H9 (cell line): ENCODE measurements at regions not wholly inside any gene's neighbourhood (a gene's known extent, or its start where the extent isn't known, plus 50 kb on each side); places are given as distances from the start of the nearest gene placed in this dataset.

Experiments
- DNase-seq: peaks from one replicate; pipeline ENCODE4 v3.0.0-alpha.2; 2017
- H2AFZ ChIP-seq: one replicate; pipeline ENCODE4 v1.6.1; 2013; ENCODE audit warnings: mild to moderate bottlenecking, low read length, control low read depth, moderate library complexity
- H2AK5ac ChIP-seq: 2 replicates; pipeline ENCODE4 v1.6.1; 2013; ENCODE audit warnings: low read length, control low read depth, mixed read lengths; ENCODE audit not compliant: insufficient read length
- H2BK120ac ChIP-seq: one replicate; pipeline ENCODE4 v1.6.1; 2013; ENCODE audit warnings: low read depth, mild to moderate bottlenecking, low read length, control low read depth, inconsistent platforms; ENCODE audit not compliant: poor library complexity, severe bottlenecking
- H2BK12ac ChIP-seq: 2 replicates; pipeline ENCODE4 v1.6.1; 2013; ENCODE audit warnings: low read length, control low read depth, mixed read lengths, low read depth; ENCODE audit not compliant: insufficient read length
- H2BK15ac ChIP-seq: 2 replicates; pipeline ENCODE4 v1.6.1; 2013; ENCODE audit warnings: low read depth, low read length, control low read depth
- H2BK20ac ChIP-seq: one replicate; pipeline ENCODE4 v1.6.1; 2013; ENCODE audit warnings: low read depth, mild to moderate bottlenecking, low read length, control low read depth, inconsistent platforms; ENCODE audit not compliant: poor library complexity, severe bottlenecking
- H2BK5ac ChIP-seq: 2 replicates; pipeline ENCODE4 v1.6.1; 2013; ENCODE audit warnings: low read length, control low read depth, mixed read lengths; ENCODE audit not compliant: insufficient read length
- H3K14ac ChIP-seq: 2 replicates; pipeline ENCODE4 v1.6.1; 2013; ENCODE audit warnings: low read length, control low read depth; ENCODE audit not compliant: insufficient read depth
- H3K18ac ChIP-seq: 2 replicates; pipeline ENCODE4 v1.6.1; 2013; ENCODE audit warnings: low read depth, mild to moderate bottlenecking, mixed read lengths, low read length, control low read depth; ENCODE audit not compliant: insufficient read length
- H3K23ac ChIP-seq: 2 replicates; pipeline ENCODE4 v1.6.1; 2013; ENCODE audit warnings: low read length, control low read depth, mixed read lengths, low read depth; ENCODE audit not compliant: insufficient read length
- H3K23me2 ChIP-seq: 2 replicates; pipeline ENCODE4 v1.6.1; 2013; ENCODE audit warnings: low read depth, mild to moderate bottlenecking, mixed read lengths, low read length, control low read depth; ENCODE audit not compliant: insufficient read length, poor library complexity, severe bottlenecking
- H3K27ac ChIP-seq: 2 replicates; pipeline ENCODE4 v1.5.1; 2013; ENCODE audit warnings: low read length, control low read depth, mixed read lengths, low read depth; ENCODE audit not compliant: insufficient read length
- H3K27me3 ChIP-seq: 2 replicates; pipeline ENCODE4 v1.6.1; 2013; ENCODE audit warnings: low read length, control low read depth, inconsistent platforms; ENCODE audit not compliant: insufficient read depth
- H3K4ac ChIP-seq: 2 replicates; pipeline ENCODE4 v1.6.1; 2013; ENCODE audit warnings: low read depth, mild to moderate bottlenecking, control low read depth, inconsistent platforms, low read length, moderate library complexity
- H3K4me1 ChIP-seq: 2 replicates; pipeline ENCODE4 v1.6.1; 2013; ENCODE audit warnings: low read length, control low read depth, inconsistent platforms; ENCODE audit not compliant: insufficient read depth
- H3K4me2 ChIP-seq: 2 replicates; pipeline ENCODE4 v1.6.1; 2013; ENCODE audit warnings: low read length, control low read depth, mixed read lengths; ENCODE audit not compliant: insufficient read length, insufficient read depth
- H3K56ac ChIP-seq: 2 replicates; pipeline ENCODE4 v1.6.1; 2013; ENCODE audit warnings: low read depth, mild to moderate bottlenecking, mixed read lengths, low read length, control low read depth; ENCODE audit not compliant: insufficient read length
- H3K79me1 ChIP-seq: 2 replicates; pipeline ENCODE4 v1.6.1; 2013; ENCODE audit warnings: low read depth, mild to moderate bottlenecking, moderate library complexity, low read length, control low read depth, inconsistent platforms; ENCODE audit not compliant: insufficient read depth, poor library complexity, severe bottlenecking
- H3K79me2 ChIP-seq: 2 replicates; pipeline ENCODE4 v1.6.1; 2013; ENCODE audit warnings: low read length, control low read depth, inconsistent platforms; ENCODE audit not compliant: insufficient read depth
- H3K9ac ChIP-seq: 2 replicates; pipeline ENCODE4 v1.6.1; 2013; ENCODE audit warnings: low read length, control low read depth, mixed read lengths; ENCODE audit not compliant: insufficient read length; ENCODE audit errors: extremely low read depth
- H3K9me3 ChIP-seq: one replicate; pipeline ENCODE4 v1.6.1; 2013; ENCODE audit warnings: low read depth, low read length, inconsistent platforms; ENCODE audit not compliant: control insufficient read depth
- H3T11ph ChIP-seq: one replicate; pipeline ENCODE4 v1.6.1; 2013; ENCODE audit warnings: mild to moderate bottlenecking, low read length, control low read depth, inconsistent platforms
- H4K20me1 ChIP-seq: one replicate; pipeline ENCODE4 v1.6.1; 2013; ENCODE audit not compliant: control insufficient read depth, insufficient read length, insufficient read depth
- H4K5ac ChIP-seq: 2 replicates; pipeline ENCODE4 v1.6.1; 2013; ENCODE audit warnings: low read depth, mild to moderate bottlenecking, mixed read lengths, low read length, control low read depth; ENCODE audit not compliant: insufficient read length
- H4K8ac ChIP-seq: replicated peaks from 2 replicates; pipeline ENCODE4 v1.6.1; 2013; ENCODE audit warnings: low read length, control low read depth, mixed read lengths, low read depth; ENCODE audit not compliant: insufficient read length
- H4K91ac ChIP-seq: 2 replicates; pipeline ENCODE4 v1.6.1; 2013; ENCODE audit warnings: low read depth, mild to moderate bottlenecking, moderate library complexity, mixed read lengths, low read length, control low read depth; ENCODE audit not compliant: insufficient read length
- H3K27ac Mint-ChIP-seq, 3 experiments: 2 replicates in 2 of 3; 3 replicates in 1 of 3; pipeline ENCODE4 v1.8.0; 2020 to 2021; ENCODE audit warnings: mixed read lengths in 3 of 3, mild to moderate bottlenecking in 1 of 3, moderate library complexity in 1 of 3
- H3K27me3 Mint-ChIP-seq: 2 replicates; pipeline ENCODE4 v1.8.0; 2021; ENCODE audit warnings: low read depth, mild to moderate bottlenecking, moderate library complexity, mixed read lengths
- H3K36me3 Mint-ChIP-seq, 3 experiments: 2 replicates in 2 of 3; 3 replicates in 1 of 3; pipeline ENCODE4 v1.8.0; 2020 to 2021; ENCODE audit warnings: low read depth in 3 of 3, mixed read lengths in 3 of 3; ENCODE audit not compliant: insufficient read depth in 1 of 3
- H3K4me1 Mint-ChIP-seq, 2 experiments: 2 replicates each; pipeline ENCODE4 v1.8.0; 2020; ENCODE audit warnings: mixed read lengths in 2 of 2
- H3K4me3 Mint-ChIP-seq, 2 experiments: 2 replicates in 1 of 2; 3 replicates in 1 of 2; pipeline ENCODE4 v1.8.0; 2020 to 2021; ENCODE audit warnings: mild to moderate bottlenecking in 2 of 2, mixed read lengths in 2 of 2, moderate library complexity in 1 of 2
- H3K9me3 Mint-ChIP-seq, 2 experiments: 2 replicates in 1 of 2; 3 replicates in 1 of 2; pipeline ENCODE4 v1.8.0; 2020; ENCODE audit warnings: mild to moderate bottlenecking in 2 of 2, mixed read lengths in 2 of 2, moderate library complexity in 1 of 2
- WGBS: extraction: QIAGEN DNeasy Blood & Tissue Kit; methylation state at CpG from one replicate; pipeline ENCODE4 v1.1.7; 2013; ENCODE audit warnings: missing lambda C conversion rate, low lambda C conversion rate, mixed read lengths; ENCODE audit not compliant: insufficient read length; ENCODE audit errors: extremely low coverage; 5-methylcytosine and 5-hydroxymethylcytosine counted together
- TF ChIP-seq, protein P1 (sequence below): fragments of 200-600 bp; sonication (generic); conservative IDR thresholded peaks from 3 replicates; pipeline ENCODE4 v1.8.0; 2021; ENCODE audit warnings: antibody characterized with exemption, mild to moderate bottlenecking

DNA sequence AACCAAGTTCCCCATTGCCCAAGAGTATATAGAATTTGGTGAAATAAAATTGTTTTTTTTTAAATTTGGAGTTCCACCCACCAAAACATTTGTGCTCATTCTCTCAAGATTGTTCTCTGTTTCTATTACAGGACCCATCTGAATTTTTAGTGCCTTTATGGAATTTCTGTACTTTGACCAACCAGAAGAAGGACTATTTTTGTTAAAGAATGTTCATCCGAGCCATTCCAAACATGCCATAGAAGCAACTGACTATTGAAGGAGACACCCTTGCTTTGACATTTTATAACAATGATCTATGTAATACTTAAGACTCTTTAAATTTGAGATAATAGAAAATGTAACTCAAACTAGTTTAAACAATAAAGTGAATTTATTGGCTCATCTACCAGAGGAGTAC, 655.7 kb upstream of the ADAMTS5 start:
- H3K14ac ChIP-seq = no peak overlapping the region
- DNase-seq = no peak
- no peak overlapping the region for H2BK120ac ChIP-seq
- no peak overlapping the region for H4K91ac ChIP-seq
- WGBS = no CpG with 5 or more reads among the region's 1 CpG
- no peak overlapping the region for H3K56ac ChIP-seq
- H2AK5ac ChIP-seq = no peak overlapping the region
- no peak overlapping the region for H4K8ac ChIP-seq
- H3K18ac ChIP-seq = no peak overlapping the region
- no peak overlapping the region for H2BK5ac ChIP-seq
- no peaks in the 10 kb centered on the region for H3K27me3 Mint-ChIP-seq
- no peak overlapping the region for H2BK20ac ChIP-seq
- no peak overlapping the region for H3K27ac Mint-ChIP-seq
- no peak overlapping the region for H2BK15ac ChIP-seq
- H3K23ac ChIP-seq = no peak overlapping the region
- peaks cover 7 to 11% of the 10 kb centered on the region in 2 experiments; a peak in 4 of 5 replicates for H3K9me3 Mint-ChIP-seq
- H3K9me3 ChIP-seq = no peaks in the 10 kb centered on the region
- H3K4me1 Mint-ChIP-seq = no peaks in the 10 kb centered on the region
- no peak overlapping the region for H2AFZ ChIP-seq
- TF ChIP-seq, protein P1, sequence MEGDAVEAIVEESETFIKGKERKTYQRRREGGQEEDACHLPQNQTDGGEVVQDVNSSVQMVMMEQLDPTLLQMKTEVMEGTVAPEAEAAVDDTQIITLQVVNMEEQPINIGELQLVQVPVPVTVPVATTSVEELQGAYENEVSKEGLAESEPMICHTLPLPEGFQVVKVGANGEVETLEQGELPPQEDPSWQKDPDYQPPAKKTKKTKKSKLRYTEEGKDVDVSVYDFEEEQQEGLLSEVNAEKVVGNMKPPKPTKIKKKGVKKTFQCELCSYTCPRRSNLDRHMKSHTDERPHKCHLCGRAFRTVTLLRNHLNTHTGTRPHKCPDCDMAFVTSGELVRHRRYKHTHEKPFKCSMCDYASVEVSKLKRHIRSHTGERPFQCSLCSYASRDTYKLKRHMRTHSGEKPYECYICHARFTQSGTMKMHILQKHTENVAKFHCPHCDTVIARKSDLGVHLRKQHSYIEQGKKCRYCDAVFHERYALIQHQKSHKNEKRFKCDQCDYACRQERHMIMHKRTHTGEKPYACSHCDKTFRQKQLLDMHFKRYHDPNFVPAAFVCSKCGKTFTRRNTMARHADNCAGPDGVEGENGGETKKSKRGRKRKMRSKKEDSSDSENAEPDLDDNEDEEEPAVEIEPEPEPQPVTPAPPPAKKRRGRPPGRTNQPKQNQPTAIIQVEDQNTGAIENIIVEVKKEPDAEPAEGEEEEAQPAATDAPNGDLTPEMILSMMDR = no peak
- H3K4me1 ChIP-seq = no peaks in the 10 kb centered on the region
- H3K79me2 ChIP-seq = no peaks in the 10 kb centered on the region
- no peaks in the 10 kb centered on the region for H4K20me1 ChIP-seq
- no peak overlapping the region for H3K27ac ChIP-seq
- H3K9ac ChIP-seq = no peak overlapping the region
- H3K27me3 ChIP-seq = no peaks in the 10 kb centered on the region
- H3K4me2 ChIP-seq = no peak overlapping the region
- no peak overlapping the region for H2BK12ac ChIP-seq
- H3K36me3 Mint-ChIP-seq = 0 out of 7 replicates have a peak, but pooled peaks cover 0 to 4% (median 0%) of the 10 kb centered on the region in 3 experiments
- no peaks in the 10 kb centered on the region for H3K23me2 ChIP-seq
- no peak overlapping the region for H3T11ph ChIP-seq
- H3K79me1 ChIP-seq = no peaks in the 10 kb centered on the region
- no peak overlapping the region for H4K5ac ChIP-seq
- no peak overlapping the region for H3K4ac ChIP-seq
- H3K4me3 Mint-ChIP-seq = no peak overlapping the region
